ENCODE measurements at regions not wholly inside any gene's neighbourhood (a gene's known extent, or its start where the extent isn't known, plus 50 kb on each side); places are given as distances from the start of the nearest gene placed in this dataset.
"Not testable (repeated sequence)": the region's sequence is repeated elsewhere in the genome, so short reads cannot be mapped to it uniquely, and the experiment has no call there.

DNA sequence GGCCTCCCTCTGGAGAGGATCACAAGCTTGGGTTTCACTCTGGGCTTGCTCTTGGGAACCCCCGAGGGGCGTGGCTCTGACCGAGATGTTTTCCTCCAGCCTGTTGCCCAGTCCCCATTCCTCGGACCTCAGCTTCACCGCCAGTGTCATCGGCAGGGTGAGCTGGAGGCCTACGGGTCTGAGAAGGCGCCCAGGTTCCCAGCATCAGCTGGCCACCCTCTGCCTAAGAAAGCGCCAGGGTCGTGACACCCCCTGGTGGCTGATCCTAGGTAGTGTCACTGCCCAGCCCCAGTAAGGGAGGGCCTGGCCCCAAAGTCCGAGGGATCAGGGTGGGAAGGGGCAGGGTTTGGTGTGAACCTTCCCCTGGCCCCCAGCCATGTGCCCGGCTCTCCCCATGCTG is 928.8 kb downstream of the TUBA3C start:
- ATAC-seq; DNase-seq; intact Hi-C loops (cut with micrococcal nuclease): not testable (repeated sequence)

- DNase-seq; ATAC-seq; intact Hi-C loops (cut with micrococcal nuclease): not testable (repeated sequence)
Observed at GRCh38 chr13:18248533-18249240, 932.9 kb downstream of the TUBA3C start.

DNA sequence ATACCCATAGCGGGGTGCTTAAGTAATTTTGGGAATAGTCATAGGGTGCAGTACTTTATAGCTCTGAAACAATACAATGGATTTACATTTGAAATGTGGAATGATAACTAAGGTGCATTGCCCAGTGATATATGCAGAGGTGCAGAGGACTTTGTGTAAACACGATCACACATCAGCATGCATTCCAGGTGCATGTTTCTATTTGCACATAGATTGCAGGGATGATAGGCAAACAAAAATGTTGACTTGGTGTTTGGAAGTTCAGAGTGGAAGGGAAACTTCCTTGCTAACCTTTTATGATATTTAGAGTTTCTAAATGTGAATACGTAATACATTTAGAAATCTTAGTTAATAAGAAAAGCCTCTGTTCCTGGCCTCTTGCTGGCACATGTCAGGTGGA is 941.5 kb downstream of the TUBA3C start:
- DNase-seq; ATAC-seq; intact Hi-C loops (cut with micrococcal nuclease): not testable (repeated sequence)

DNA sequence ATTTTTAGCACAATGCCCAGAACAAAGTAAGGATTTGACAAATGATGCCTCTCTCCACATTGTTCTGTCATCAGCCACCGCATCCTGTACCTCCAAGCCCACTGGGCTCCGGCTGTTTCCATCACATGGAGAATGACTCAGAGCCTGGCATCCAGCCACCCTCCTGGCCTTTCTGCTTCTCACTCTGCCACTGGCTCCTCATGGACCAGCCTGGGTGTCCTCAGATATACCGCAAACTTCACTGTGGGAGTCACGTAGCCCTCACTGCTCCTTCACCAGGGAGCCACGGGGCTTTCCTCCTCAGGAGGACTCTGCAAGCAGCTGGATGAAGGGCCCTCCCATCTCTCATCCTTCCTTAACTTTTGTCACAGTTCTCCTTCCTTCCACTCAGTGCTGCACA is 943.0 kb downstream of the TUBA3C start:
- ATAC-seq; DNase-seq; intact Hi-C loops (cut with micrococcal nuclease): not testable (repeated sequence)

DNA sequence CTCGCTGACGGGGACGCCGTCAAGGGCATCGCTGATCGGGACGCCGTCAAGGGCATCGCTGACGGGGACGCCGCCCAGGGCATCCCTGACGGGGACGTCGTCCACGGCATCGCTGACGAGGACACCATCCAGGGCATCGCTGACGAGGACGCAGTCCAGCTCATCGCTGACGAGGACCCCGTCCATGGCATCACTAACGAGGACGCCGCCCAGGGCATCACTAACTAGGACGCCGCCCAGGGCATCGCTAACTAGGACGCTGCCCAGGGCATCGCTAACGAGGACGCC is 945.2 kb downstream of the TUBA3C start:
- DNase-seq (no peak), ATAC-seq (no peak)
- intact Hi-C loops (cut with micrococcal nuclease) = no loop called here

DNA sequence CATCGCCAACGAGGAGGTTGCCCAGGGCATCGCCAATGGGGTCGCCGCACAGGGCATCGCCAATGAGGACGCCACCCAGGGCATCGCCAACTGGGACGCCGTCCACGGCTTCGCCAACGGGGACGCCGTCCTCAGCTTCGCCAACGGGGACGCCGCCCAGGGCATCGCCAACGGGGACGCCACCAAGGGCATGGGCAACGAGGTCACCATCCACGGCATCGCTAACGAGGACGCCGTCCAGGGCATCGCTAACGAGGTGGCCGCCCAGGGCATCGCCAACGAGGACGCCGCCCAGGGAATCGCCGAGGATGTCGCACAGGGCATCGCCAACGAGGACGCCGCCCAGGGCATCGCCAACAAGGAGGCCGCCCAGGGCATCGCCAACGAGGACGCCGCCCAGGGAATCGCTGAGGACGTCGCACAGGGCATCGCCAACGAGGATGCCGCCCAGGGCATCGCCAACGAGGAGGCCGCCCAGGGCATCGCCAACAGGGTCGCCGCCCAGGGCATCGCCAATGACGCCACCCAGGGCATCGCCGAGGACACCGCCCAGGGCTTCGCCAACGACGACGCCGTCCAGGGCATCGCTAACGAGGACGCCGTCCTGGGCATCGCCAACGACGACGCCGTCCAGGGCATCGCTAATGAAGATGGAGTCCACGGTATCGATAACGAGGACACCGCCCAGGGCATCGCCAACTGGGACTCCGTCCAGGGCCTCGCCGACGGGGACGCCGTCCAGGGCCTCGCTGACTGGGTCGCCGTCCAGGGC is 945.7 kb downstream of the TUBA3C start:
- no peak for ATAC-seq
- intact Hi-C loops (cut with micrococcal nuclease) = no loop called here
- DNase-seq = no peak

DNA sequence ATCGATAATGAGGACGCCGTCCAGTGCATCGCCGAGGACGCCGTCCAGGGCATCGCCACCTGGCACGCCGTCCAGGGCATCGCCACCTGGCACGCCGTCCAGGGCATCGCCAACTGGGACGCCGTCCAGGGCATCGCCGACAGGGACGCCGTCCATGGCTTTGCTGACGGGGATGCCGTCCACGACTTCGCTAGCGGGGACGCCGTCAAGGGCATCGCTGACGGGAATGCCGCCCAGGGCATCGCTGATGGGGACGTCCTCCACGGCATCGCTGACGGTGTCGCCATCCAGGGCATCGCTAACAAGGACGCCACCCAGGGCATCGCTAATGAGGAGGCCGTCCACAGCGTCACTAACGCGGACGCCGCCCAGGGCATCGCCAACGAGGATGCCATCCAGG is 946.5 kb downstream of the TUBA3C start:
- DNase-seq (no peak), ATAC-seq (no peak)
- intact Hi-C loops (cut with micrococcal nuclease) = no loop called here

GRCh38 chr13:18234451-18234850 is 947.2 kb downstream of the TUBA3C start:
- DNase-seq; intact Hi-C loops (cut with micrococcal nuclease); ATAC-seq: not testable (repeated sequence)

DNA sequence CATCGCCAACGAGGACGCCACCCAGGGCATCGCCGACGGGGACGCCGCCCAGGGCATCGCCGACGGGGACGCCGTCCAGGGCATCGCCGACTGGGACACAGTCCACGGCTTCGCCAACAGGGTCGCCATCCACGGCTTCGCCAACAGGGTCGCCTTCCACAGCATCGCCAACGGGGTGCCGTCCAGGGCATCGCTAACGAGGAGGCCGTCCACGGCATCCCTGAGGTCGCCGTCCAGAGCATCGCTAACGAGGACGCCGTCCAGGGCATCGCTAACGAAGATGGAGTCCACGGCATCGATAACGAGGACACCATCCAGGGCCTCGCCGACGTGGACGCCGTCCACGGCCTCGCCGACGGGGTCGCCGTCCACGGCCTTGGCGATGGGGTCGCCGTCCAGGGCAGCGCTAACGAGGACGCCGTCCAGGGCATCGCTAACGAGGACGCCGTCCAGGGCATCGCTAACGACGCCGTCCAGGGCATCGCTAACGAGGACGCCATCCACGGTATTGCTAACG is 947.8 kb downstream of the TUBA3C start:
- ATAC-seq (no peak), DNase-seq (no peak)
- intact Hi-C loops (cut with micrococcal nuclease) = no loop called here

DNA sequence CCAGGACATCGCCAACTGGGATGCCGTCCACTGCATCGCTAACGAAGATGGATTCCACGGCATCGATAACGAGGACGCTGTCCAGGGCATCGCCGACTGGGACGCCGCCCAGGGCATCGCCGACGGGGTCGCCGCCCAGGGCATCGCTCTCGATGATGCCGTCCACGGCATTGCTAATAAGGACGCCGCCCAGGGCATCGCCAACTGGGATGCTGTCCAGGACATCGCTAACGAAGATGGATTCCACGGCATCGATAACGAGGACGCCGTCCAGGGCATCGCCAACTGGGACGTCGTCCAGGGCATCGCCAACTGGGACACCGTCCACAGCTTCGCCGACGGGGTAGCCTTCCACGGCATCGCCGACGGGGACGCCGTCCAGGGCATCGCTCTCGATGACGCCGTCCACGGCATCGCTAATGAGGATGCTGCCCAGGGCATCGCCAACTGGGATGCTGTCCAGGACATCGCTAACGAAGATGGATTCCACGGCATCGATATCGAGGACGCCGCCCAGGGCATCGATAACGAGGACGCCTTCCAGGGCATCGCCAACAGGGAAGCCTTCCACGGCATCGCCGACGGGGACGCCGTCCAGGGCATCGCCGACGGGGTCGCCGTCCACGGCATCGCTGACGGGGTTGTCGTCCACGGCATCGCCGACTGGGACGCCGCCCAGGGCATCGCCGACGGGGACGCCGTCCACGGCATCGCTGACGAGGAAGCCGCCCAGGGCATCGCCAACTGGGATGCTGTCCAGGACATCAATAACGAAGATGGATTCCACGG is 948.4 kb downstream of the TUBA3C start:
- intact Hi-C loops (cut with micrococcal nuclease) = no loop called here
- no peak for DNase-seq

GRCh38 chr13:18232298-18232993 is 949.2 kb downstream of the TUBA3C start:
- intact Hi-C loops (cut with micrococcal nuclease) = no loop called here
- DNase-seq (no peak), ATAC-seq (no peak)

More for the DNA sequence above, 948.4 kb downstream of the TUBA3C start:
- ATAC-seq = no peak

DNA sequence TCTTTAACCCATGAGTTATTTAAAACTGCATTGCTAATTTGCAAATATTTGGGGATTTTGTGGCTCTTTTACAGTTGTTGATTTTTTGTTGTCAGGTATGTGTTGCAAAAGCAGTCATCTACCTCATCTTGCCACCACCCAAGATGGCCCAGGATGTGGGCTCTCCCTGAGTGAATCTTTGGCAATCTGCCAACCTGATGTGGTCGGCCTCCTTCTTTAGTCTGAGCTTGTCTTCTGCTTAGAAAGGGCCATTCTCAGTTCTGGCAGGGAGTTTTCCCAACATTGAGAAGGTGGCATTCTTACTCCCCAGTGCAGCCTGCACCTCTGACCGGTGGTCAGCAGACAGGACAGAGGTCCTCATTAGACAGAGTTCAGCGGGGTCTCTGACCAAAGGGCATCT is 957.2 kb downstream of the TUBA3C start:
- DNase-seq; ATAC-seq; intact Hi-C loops (cut with micrococcal nuclease): not testable (repeated sequence)

DNA sequence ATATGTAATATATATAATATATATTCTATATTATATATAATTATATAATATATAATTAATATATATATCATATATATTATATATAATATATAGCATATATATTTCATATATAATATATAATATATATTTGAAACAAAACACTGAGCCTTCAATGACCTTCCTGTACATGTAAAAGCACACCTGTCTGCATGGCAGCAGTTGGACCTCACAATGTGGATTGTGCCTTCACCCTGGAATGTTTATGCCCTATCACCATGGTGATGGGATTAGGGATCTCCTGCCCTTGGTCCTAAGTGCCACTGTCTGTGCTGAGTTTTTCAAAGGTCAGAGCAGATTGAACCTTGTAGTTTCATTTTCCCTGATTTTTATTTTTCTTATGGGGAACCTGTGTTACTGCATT is 966.9 kb downstream of the TUBA3C start:
- DNase-seq; intact Hi-C loops (cut with micrococcal nuclease): not testable (repeated sequence)
- ATAC-seq = peak; percentile 45

- DNase-seq; intact Hi-C loops (cut with micrococcal nuclease): not testable (repeated sequence)
- peak; percentile 36 for ATAC-seq
Observed at GRCh38 chr13:18213511-18213910, 968.1 kb downstream of the TUBA3C start.

DNA sequence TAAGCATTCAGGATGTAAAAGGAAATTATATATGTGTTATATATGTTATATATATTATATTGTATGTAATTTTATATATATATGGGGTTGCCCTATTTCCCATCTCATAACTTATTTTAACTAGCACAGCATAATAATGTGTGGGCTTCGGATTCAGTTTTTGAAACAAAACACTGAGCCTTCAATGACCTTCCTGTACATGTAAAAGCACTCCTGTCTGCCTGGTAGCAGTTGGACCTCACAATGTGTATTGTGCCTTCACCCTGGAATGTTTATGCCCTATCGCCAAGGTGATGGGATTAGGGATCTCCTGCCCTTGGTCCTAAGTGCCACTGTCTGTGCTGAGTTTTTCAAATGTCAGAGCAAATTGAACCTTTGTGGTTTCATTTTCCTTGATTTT is 968.8 kb downstream of the TUBA3C start:
- intact Hi-C loops (cut with micrococcal nuclease) = no loop called here
- DNase-seq (no peak), ATAC-seq (peak; percentile 68)

- DNase-seq (peak; percentile 41), ATAC-seq (peak; percentile 94)
- intact Hi-C loops (cut with micrococcal nuclease) = not testable (repeated sequence)
Observed at GRCh38 chr13:18211752-18212560, 969.7 kb downstream of the TUBA3C start.

DNA sequence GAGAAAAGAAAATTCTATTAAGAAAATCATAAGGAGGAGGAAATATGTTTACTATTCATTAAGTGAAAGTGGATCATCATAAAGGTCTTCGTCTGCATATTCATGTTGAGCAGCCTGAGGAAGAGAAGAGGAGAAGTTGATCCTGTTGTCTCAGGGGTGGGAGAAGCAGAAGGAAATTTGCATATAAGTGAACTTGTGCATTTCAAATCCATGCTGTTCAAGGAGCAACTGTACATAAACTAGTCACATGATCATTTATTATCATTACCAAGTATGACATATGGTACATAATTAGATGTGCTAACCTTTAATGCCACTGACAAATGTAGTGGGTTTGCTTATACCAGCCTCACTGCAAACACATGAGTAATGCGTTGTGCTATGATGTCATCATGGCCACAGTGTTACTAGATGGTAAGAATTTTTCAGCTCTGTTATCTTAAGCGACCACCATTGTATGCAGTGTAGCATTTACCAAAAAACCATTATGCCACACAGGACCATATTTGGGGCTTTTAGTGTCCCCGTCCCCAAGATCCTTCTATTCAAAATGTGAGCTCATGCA is 976.9 kb downstream of the TUBA3C start:
- ATAC-seq; intact Hi-C loops (cut with micrococcal nuclease): not testable (repeated sequence)

GRCh38 chr13:18195365-18195678 is 986.3 kb downstream of the TUBA3C start:
- intact Hi-C loops (cut with micrococcal nuclease); ATAC-seq; DNase-seq: not testable (repeated sequence)

More for the DNA sequence above, 976.9 kb downstream of the TUBA3C start:
- not testable (repeated sequence) for DNase-seq
